GM12891 (cell line): ENCODE measurements at regions not wholly inside any gene's neighbourhood (a gene's known extent, or its start where the extent isn't known, plus 50 kb on each side); places are given as distances from the start of the nearest gene placed in this dataset.

Experiments
- POLR2A ChIP-seq: IDR thresholded peaks from 2 replicates; pipeline ENCODE4 v1.6.1; 2011; ENCODE audit warnings: low read depth, low read length, control low read depth
- POLR2AphosphoS5 ChIP-seq: IDR thresholded peaks from 2 replicates; pipeline ENCODE4 v1.6.1; 2011; ENCODE audit warnings: low read depth, low read length, control low read depth
- TAF1 ChIP-seq: IDR thresholded peaks from 2 replicates; pipeline ENCODE4 v1.6.1; 2011; ENCODE audit warnings: low read depth, low read length, control low read depth

GRCh38 chr9:78934880-78935279 lies 636.9 kb upstream of the TLE4 start:
- TF ChIP-seq TAF1 (no peak), POLR2A (no peak), POLR2AphosphoS5 (no peak)
